GM12864 (cell line): ENCODE measurements at regions not wholly inside any gene's neighbourhood (a gene's known extent, or its start where the extent isn't known, plus 50 kb on each side); places are given as distances from the start of the nearest gene placed in this dataset.

ENCODE experiments used
- DNase-seq: peaks from one replicate; pipeline ENCODE4 v3.0.0-alpha.2; 2011; ENCODE audit warnings: low read depth
- H3K4me3 ChIP-seq: 2 replicates; pipeline ENCODE4 v1.5.1; 2011; ENCODE audit warnings: mild to moderate bottlenecking, low read depth, low read length, control low read depth
- CTCF ChIP-seq: IDR thresholded peaks from 2 replicates; pipeline ENCODE4 v1.5.1; 2011; ENCODE audit warnings: low read depth, mild to moderate bottlenecking, moderate library complexity, low read length, control low read depth, inconsistent platforms; ENCODE audit errors: missing control alignments

- DNase-seq = peak; percentile 34
- no peak overlapping the region for H3K4me3 ChIP-seq
- no peak for TF ChIP-seq CTCF
Measured at GRCh38 chr22:22746963-22747933, 102.8 kb downstream of the GGTLC2 start.

GRCh38 chr22:22748297-22748743 lies 103.9 kb downstream of the GGTLC2 start:
- TF ChIP-seq CTCF = peak; percentile 87

DNA sequence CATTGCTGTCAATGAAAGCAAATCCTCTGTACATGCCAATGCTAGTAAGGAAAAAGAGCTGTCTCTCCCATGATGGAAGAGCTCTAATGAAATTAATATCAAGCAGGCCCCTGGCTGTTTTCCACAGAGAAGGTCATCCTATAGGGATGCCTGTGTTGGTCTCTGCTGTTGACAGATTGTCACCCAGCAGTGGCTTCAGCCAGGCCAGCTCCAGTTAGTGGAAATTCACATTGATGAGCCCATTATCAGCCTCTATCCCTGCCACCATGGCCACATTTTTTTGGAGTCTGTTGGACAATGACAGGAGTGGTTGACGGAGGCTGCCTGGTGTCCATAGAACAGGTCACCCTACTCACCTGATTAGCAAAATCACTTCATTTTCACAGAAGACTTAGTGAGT lies 104.3 kb downstream of the GGTLC2 start:
- TF ChIP-seq CTCF = peak; percentile 1
- no peak overlapping the region for H3K4me3 ChIP-seq
- no peak for DNase-seq

More at GRCh38 chr22:22748297-22748743, 103.9 kb downstream of the GGTLC2 start:
- H3K4me3 ChIP-seq = no peak overlapping the region
- peak; percentile 18 for DNase-seq

DNA sequence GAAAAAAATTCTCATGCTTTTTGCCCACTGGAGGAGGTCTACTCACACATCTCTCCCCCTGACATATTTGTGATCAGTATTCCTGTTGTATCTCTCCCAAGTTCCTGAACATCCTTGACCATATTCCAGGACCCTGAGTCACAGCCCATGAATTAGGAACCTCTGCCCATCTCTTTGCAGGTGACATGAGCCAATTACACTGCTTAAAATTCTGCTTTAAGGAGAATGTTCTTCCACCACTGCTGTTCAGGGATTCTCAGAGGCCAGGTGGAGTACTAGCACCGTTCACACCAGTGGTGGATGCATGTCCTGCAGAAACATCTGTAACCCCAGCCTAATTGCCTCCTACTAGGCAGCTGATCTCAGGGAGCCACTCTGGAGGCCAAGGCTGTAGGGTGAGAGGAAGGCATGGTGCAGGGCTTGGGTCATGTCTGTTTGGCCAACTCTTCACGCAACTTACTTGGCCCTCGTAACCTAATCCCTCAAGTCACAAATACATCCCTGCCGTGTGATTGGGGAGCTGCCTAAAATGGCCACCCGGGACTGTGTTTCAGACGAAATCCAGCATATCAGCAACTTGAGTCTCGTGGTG lies 104.8 kb downstream of the GGTLC2 start:
- no peak for DNase-seq
- no peak for TF ChIP-seq CTCF
- H3K4me3 ChIP-seq = no peak overlapping the region

GRCh38 chr22:22750335-22751042 lies 106.1 kb downstream of the GGTLC2 start:
- TF ChIP-seq CTCF = no peak
- no peak overlapping the region for H3K4me3 ChIP-seq

DNA sequence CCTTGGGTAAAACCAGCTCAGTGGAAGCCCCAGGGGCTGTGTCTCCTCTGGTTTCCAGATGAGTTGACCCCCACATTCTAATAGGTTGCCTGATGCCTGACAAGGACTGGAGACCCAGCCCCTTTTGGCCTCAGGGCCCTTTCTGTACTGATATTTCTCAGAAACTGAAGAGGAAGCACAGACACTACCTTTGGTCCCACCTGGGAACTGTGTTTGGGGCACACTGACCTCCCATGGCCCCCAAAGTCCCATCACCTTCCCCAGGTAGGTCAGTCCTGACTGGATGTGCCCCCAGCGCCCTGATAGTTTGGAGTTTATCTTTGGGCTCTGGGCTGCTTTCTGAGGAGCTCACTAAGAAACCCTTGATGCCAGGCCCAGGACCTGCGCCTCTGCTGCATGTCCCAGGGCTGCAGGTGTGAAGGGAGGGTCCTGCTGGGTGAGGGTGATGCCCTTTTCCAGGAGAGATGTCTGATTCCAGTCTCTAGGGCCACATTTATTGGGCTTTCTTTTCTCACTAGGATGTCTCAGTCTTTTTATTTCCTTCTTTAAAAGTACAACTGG lies 106.7 kb downstream of the GGTLC2 start:
- no peak overlapping the region for H3K4me3 ChIP-seq
- DNase-seq = no peak
- no peak for TF ChIP-seq CTCF

More at GRCh38 chr22:22750335-22751042, 106.1 kb downstream of the GGTLC2 start:
- no peak for DNase-seq
